Islet of Langerhans (tissue), 1 donor: ENCODE measurements at regions not wholly inside any gene's neighbourhood (a gene's known extent, or its start where the extent isn't known, plus 50 kb on each side); places are given as distances from the start of the nearest gene placed in this dataset.

ENCODE experiments used
- FAIRE-seq: peaks from one replicate; lab custom pipeline; 2011; peaks lifted over from hg19 to GRCh38; lab: Jason Lieb, UNC

DNA sequence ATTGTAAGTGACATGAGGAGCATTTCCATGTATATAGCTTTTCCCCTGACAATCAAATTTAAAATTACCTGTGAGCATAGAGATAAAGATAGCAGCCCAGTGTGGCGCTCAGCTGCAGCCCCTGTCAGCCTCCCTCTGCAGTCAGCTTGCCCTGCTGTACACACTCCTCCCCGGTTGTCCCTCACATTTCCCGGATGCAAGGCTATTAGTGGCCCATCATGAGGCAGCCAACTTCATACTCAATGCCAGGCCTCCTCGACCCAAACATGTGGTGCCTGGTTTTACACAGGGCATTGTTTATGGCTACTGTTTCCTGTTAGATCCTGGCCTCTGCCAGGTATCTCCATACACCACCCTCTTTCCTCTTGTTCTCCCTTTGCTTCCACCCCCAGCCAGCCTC is 116.1 kb upstream of the SH3BP4 start:
- no peak for FAIRE-seq

DNA sequence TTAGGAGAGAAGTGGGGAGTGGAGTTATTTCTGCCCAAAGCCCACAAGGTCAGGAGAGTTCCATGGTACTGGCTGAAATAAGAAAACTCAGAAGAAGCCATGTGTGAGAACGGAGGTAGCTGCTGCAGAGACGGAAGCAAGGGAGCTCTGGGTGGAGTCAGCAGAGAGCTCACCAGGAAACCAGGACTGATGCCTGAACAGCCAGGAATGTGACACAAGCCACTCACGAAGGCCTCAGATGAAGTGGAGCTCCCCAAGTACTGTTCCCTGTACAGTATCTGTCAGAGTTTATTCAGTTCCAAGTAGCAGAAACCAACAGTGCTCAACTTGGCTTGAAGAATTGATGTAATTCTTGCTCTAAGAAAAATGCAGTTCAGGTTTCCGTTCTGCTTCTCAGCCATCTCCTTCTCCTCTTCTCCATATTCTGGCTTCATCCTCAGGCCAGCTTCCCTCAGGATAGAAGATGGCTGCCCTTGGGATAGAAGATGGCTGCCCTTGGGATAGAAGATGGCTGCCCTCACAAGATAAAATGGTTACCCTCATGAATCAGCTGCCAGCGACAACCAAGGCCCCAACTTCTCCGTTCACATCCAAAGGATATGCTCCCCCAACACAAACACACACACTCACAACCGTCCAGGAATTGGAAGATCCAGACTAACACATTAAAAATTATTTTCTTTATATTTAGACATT is 117.4 kb upstream of the SH3BP4 start:
- FAIRE-seq, result no peak

DNA sequence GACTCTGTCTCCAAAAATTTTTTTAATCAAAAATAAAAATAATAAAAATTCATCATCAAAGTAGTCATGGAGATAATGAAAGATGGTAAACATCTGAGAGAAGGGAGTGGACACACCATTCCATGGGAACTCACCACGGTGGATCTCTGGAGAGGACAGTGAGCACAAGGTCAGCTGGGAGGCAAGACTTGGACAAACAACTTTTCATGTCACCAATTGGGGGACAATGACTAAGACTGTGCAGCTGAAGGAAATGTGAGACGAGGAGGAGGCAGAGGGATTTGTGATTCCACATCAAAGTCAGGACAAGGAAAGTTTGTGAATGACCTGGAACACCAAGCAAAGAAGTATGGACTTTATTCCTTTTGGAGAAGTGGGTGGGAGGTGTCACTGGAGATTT is 121.0 kb upstream of the SH3BP4 start:
- no peak for FAIRE-seq

DNA sequence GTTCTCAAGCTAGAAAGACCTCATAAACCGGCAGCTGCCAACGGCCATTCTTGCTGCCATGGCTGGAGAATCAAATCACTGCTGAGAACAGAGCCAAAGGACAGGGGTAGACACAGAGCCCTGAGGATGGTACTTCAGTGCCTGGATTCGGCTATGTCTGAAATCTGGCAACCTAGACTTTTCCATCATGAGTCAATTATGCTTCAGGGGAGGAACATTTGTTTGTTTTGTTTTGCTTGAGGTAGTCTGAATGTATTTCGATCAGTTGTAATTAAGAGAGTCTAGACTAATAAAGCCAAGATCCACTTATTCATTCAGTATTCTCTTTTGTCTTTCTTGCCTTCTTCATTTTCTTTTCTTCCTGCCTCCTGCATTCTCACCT is 122.8 kb upstream of the SH3BP4 start:
- FAIRE-seq, result no peak

DNA sequence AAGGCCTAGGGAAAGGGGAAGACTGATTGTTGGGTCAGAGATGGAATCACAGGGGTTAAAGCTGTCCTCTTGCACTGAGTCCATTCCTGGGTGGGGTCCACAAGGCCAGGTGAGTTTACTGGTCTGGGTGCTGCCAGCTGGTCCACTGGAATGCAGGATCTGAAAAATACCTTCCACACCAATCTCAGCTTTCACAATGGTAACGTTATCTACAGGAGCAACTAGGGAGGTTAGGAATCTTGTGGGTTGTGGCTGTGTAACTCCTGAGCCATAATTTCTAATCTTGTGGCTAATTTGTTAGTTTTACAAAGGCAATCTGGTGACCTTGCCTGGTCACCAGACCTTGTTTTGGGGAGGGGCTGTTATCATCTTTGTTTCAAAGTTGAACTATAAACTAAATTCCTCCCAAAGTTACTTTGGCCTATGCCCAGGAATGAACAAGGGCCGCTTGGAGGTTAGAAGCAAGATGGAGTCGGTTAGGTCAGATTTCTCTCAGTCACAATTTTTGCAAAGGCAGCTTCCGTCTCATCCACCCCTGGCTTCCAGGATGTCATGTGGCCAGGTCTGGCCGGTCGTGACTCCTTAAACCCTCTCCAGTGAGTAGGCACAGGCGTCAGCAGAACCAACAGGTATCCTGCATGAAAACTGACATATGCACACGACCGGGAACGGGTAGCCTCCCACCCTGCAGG is 123.3 kb upstream of the SH3BP4 start:
- no peak for FAIRE-seq

DNA sequence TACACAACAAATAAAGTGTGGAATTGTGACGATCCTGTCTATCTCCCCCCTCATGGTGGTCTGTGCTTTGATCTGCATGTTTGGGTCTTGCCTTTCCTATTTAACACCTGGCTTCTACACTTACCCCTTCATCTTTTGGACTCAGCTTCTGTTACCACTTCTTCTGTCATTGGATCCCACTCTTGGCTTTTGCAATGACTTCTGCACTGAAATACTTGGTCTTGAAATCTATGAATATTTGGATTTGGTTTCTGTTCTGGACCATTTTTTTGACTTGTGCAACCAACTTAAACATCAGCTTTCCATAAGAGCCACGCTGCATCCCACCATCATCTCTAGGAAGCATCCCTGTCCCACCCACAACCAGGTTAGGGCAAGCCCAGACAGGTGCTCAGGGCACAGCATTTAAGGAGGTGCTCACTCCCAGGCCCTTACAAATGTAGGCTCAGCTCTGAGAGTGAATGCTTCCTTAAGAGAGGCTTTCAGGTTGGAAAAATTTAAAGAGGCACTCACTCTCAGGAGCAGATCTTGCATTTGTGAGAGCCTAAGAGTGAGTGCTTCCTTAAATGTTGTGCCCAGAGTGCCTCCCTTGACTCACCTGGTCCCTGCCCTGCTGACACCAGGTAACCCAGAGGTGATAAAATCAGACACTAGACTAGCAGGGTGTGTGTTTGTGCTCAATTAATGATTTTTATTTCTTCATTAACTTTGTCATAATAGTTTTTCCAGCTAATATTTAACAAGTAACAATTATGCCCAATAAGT is 124.5 kb upstream of the SH3BP4 start:
- no peak for FAIRE-seq

DNA sequence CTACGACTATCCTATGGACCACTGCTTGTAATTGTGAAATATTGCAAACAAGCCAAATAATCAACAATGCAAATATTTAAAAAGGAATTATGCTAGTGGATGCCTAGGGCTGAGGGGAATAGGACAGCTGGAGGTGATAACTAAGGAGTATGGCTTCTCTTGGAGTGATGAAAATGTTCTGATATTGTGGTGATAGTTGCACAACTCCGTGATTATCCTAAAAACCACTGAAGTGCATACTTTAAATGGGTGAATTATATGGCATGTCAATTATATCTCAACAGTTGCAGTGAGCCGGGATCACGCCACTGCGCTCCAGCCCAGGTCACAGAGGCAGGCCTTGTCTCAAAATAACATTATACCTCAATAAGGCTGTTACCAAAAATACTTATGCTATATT is 125.1 kb upstream of the SH3BP4 start:
- no peak for FAIRE-seq

DNA sequence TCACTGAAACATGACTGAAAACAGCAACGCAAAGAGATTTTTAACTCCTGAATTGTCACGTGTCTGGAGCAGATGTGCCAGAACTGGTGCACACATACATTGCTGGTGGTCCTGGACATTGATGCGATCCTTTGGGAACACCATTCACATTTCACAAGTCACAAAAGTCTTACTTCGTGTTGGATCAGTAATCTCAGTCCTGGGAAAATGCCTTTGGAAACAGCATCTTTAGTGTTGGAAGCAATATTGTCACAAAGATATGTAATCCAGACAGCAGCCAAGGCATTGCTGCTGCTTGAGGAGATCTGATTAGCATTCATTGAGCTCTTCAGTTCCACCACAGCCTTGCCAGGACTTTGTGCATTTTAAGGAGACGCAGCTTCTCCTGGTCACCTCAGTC is 126.2 kb upstream of the SH3BP4 start:
- FAIRE-seq, result no peak

DNA sequence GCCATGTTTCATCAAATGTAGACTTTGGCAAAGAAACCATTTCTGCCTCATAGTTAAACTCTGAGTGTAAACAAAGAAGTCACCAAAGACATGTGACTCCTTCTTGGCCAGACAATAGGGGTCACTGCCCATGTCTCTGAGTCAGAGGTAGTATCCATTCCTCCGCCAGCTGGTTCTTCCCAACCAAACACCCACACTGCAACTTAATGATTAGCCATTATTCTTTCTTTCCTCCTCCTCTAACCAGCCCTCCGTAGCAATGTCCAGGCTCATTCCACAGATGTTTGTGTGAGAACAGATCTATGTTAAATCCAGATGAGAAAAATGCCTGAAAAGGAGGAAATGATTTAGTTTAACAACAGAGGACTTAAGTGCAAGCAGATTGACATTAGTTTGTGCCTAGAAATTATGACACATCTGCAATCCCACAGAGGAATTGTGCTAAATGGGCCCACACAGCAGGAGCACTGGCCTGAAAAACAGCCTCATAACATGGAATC is 127.9 kb upstream of the SH3BP4 start:
- no peak for FAIRE-seq

DNA sequence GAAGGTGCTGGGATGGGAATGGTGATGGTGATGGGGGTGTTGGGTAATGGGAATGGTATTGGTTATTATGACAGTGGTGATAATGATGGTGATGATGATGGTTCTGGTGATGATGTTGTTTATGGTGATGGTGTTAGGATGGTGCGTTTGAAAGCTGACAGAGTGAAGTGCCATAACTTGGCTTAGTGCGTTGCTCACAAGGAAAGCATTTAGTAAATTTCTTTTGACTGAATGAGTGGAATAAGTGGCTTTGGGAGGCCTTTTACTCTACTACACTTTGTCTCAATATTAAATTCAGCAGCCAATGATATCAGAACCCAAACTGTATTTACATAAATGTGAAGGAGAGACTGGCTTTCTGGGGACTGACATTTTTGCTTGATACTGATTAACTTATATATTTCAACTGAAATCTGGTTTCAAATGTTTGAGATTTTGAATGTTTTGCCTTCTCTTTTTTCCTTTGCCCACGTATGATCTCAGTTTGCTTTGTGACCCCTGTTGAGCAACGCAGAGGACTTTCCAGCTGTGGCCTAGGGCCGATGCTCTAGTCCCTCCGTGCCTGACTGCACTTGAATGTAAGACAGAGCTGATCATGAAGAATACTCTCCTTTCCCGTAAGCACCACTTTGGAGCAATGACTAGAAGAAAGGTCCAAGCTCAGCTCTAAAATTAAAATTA is 128.5 kb upstream of the SH3BP4 start:
- FAIRE-seq, result no peak

DNA sequence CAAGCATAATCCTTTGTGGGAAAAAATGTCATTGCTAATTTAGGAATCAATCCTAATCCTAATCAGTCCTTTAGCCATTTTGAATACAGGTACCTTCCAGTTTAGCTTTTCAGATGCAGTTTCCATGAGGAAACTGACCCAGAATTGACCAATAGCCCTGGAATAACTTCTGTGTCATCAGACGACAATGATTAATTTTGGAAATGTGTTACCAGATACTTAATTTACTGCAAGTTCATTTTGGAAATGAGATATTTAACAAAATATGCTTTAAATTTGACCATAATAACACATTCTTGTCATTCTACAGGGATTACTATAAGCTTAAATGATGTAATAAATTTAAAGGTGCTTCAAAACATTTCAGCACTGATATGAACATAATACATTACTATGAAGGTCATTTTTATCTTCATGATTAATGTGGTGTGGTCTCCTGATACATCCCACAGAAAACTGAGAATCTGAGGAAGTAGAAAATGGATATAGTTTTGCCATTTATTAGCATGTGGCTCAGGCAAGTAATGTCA is 129.8 kb upstream of the SH3BP4 start:
- no peak for FAIRE-seq

DNA sequence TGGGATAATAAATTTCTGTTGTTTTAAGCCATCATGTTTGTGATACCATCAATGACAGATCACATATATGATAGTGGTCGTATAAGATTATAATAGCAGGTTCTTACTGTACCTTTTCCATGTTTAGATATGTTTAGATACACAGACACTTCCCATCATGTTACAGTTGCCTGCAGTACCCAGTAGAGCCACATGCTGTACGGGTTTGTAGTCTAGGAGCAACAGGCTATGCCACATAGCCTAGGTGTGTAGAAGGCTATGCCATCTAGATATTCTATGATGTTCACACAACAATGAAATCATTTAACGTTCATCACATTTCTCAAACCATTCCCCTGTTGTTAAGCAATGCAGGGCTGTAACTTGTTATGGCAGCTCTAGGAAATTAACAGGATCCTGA is 132.9 kb upstream of the SH3BP4 start:
- no peak for FAIRE-seq

DNA sequence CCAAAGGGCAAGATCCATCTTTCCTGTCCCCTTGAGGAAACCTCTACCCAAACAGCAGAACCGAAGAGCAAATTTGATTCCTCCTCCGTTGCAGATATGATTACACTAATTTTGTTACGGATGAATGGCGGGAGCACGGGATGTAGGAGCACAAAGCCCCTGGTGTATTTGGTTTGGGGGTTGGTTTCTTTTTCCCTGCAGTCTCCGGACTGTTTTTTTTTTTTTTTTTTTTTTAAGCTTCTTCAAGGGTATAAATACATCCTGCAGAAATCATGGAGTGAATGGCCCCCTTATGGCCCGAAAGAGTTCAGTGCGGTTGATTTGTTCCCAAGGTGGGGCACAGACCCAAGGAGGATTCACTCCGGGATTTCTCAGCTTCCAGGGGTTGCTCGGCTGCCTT is 135.3 kb upstream of the SH3BP4 start:
- no peak for FAIRE-seq

DNA sequence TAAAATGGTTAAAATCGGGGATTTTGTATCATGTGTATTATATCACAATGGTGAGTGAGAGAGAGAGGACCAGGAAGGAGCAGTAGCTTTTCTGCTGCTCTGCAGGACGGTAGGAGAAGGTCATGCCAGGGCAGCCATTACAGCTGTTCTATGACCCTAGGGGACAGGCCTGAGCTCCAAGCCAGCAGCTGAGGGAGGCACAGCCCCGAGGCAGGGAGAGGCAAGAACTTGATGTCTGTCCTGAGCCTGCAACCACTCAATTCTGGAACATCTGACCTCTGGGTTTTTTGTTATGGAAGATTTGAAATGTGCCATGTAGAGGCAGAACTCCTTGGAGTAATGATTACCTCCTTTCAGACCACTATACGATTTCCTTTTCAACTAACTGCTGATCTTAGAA is 135.8 kb upstream of the SH3BP4 start:
- no peak for FAIRE-seq

DNA sequence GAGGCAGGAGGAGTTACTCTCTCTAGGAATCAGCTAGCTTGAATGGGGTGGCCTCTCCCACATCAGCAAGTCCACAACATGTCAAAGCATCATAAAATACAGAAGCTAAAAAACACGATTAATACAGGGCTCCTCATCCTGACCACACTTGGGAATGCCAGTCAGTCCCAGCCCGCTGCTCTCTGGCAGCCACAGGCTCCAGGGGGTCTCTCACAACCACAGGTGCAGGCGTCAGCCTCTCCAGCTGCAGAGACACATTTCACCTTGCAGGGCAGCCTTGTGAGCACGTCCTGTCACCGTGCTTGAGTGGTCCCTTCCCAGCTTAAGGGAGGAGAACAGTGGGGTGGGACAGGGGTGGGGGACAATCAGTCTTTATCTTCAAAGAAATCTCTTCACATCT is 137.4 kb upstream of the SH3BP4 start:
- FAIRE-seq, result no peak

DNA sequence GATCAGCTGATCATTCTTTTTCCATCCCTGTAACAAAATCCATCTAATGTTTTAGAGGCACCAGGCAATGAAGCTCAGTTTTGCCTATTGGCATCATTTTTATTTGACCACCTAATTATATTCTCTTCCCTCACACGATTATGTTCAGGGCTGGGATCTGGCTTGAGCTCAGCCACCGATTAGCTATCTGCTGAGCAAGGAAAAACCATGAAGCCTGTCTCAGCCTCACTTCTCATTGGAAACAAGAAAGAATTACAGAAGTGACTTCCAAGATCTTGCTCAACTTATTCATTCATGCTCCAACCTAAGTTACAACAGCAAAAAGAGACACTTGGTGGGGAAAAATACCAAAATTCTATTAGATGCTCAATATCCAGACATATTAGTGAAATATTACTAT is 139.0 kb upstream of the SH3BP4 start:
- no peak for FAIRE-seq

DNA sequence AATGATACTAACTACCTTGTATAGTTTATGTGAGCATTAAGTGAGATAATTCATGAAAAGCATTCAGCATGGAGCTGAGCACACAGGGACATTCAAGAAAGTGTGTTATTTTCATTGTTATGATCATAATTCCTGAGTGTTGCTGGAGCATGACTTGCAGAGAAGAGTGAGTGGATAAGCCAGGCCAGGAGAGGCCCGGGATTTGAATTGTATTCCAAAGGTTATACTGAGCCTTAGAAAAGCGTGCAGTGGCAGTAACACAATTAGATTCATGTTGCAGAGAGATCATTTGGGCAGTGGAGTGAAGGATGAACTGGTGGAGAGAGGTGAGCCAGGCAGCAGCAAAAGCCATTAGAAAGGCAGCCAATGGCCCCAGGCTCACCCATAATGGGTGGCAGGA is 142.9 kb upstream of the SH3BP4 start:
- FAIRE-seq, result no peak

DNA sequence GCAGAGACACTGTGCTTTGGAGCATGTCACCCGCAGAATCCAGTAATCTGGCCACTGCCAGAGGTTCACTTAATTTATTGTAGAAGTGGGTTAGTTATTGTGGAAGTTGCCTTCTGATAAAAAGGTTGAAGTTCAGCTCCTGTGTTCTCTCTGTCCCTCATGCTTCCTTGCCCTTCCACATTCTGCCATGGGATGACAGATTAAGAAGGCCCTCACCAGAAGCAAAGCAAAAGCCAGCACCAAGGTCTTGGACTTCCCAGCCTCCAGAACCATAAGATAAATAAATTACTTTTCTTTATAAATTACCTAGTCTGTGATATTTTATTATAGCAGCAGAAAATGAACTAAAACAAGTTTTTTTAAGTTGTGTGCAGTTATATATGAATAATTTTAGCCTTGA is 145.0 kb upstream of the SH3BP4 start:
- FAIRE-seq, result no peak

DNA sequence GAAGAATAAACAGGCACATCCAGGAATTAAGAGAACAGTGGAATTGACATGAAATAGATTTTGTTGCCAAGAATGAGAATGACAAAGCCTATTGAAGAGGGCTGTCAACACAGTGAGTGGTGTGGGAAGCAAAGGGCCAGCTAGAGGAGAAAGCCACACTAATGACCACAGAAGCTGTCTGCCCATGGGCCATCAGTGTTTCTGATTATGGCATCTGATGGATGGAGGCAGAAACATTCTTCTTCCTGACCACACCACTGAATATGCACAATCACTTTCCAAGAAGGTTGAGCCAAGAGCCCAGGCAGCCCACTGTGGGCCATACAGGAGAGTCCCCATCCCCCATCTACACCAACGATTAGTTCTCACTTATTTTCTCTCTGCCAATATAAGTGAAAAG is 146.0 kb upstream of the SH3BP4 start:
- FAIRE-seq, result no peak

DNA sequence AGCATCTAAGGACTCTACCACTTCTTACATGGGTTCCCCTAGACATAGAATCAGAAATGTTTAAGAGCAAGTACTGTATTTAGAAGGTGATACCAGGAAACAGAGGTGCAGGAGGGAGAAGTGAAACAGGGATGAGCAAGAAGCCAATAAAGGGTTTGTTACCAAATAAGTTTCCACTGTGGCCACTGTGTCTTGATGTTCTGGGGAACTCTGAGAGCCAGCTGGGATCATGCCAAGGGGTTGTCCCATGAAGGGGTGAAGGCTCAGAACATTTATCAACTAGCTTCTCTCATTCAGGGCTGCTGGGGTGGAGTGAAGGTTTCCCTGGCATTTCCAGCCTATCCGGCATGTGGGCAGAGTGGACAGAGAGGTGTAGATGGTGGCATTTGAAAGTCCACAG is 147.1 kb upstream of the SH3BP4 start:
- FAIRE-seq, result no peak

DNA sequence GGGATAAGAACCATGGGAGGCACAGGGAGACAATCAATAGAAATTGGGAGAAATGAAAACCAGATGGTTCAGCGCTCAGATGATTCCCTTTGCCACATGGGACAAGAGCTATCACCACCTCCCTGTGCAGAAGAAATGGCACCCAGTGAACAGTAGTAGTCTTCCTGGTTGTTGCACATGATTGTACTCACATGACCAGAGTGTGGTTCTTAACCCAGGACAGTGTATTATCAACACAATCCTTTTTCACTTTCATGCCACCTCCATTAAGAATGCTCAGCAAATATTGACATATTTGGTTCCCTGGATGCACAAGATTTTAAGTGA is 149.0 kb upstream of the SH3BP4 start:
- no peak for FAIRE-seq

DNA sequence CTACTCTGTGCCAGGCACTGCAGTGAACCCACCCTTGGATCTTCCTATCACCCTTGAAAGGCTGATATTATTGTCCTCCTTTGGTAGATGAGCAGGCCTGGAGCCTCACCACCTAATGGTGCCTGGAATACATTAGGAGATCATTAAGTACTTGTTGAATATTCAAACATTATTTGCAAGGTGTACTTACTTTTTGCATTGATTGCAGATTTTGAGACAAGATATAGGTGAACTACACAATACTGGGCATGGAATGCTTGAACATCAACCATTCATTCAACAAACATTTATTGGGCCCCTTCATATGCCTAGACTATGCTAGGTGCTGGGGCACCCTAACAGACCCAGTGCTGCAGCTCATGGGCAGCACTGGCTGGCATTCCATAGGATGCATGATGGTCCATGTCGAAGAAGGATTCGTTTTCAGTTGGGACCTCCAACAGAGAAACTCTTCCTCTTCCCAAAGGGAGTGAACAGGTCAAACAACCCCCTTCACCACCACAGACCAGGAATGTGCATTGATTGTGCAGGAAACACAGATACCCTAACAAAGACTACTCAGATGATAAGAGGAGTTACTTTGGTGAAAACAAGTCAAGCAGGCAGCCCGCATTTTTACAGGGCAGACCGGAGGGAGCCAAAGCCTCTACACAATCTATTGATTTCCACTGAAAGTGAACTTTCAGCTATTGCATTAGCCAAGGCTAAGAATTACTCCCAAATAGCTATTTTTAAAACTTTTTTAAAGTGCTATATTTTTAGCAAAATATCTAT is 149.6 kb upstream of the SH3BP4 start:
- no peak for FAIRE-seq
